CD4-positive, alpha-beta T cell (primary cell): ENCODE measurements at regions not wholly inside any gene's neighbourhood (a gene's known extent, or its start where the extent isn't known, plus 50 kb on each side); places are given as distances from the start of the nearest gene placed in this dataset.

Experiments used
- ATAC-seq: fragments of 200-7000 bp; cut with Tn5 transposase; one replicate; pipeline ENCODE4 v1.10.0; 2022; ENCODE audit warnings: mild to moderate bottlenecking; ENCODE audit not compliant: poor library complexity
- CTCF ChIA-PET: fragments of 350-600 bp; sonication (Branson Sonifier 250); formaldehyde crosslinking; loops from one replicate; lab custom pipeline; 2021; ENCODE audit warnings: antibody characterized with exemption, inconsistent platforms; lab: Charles Lee
- POLR2A ChIA-PET: fragments of 350-600 bp; sonication (Branson Sonifier 250); formaldehyde crosslinking; loops from one replicate; lab custom pipeline; 2021; ENCODE audit warnings: antibody characterized with exemption, inconsistent platforms; lab: Charles Lee
- DNase-seq, 14 experiments: peaks; one replicate each; pipeline ENCODE4 v3.0.0-alpha.2; 2013 to 2020; ENCODE audit warnings: mixed read lengths in 2 of 14
- H3K27ac ChIP-seq, 2 donors: one replicate each; pipeline versions ENCODE4 v1.5.1 to v1.7.0; 2013; ENCODE audit warnings: low read length in 2 of 2, low read depth in 1 of 2, mild to moderate bottlenecking in 1 of 2
- H3K27me3 ChIP-seq, 2 experiments: 1 replicate in 1 of 2; 2 replicates in 1 of 2; pipeline versions ENCODE4 v1.6.1 to v1.7.0; 2013; ENCODE audit warnings: low read length in 2 of 2, control low read depth in 1 of 2, mild to moderate bottlenecking in 1 of 2, moderate library complexity in 1 of 2; ENCODE audit not compliant: insufficient read depth in 2 of 2, control insufficient read depth in 1 of 2
- H3K36me3 ChIP-seq: one replicate; pipeline ENCODE4 v1.6.1; 2013; ENCODE audit warnings: low read length, control low read depth; ENCODE audit not compliant: insufficient read depth
- H3K4me1 ChIP-seq: one replicate; pipeline ENCODE4 v1.6.1; 2013; ENCODE audit warnings: low read length, control low read depth; ENCODE audit not compliant: insufficient read depth
- H3K4me3 ChIP-seq: one replicate; pipeline ENCODE4 v1.5.1; 2013; ENCODE audit warnings: mild to moderate bottlenecking, low read length, moderate library complexity
- H3K9me3 ChIP-seq, 2 experiments: 1 replicate in 1 of 2; 2 replicates in 1 of 2; pipeline versions ENCODE4 v1.6.1 to v1.7.0; 2013; ENCODE audit warnings: low read length in 2 of 2, mild to moderate bottlenecking in 2 of 2, control low read depth in 1 of 2, moderate library complexity in 1 of 2; ENCODE audit not compliant: control insufficient read depth in 1 of 2, insufficient read depth in 1 of 2
- H3K27ac Mint-ChIP-seq: one replicate; pipeline ENCODE4 v1.8.0; 2020; ENCODE audit warnings: mixed read lengths
- H3K27me3 Mint-ChIP-seq: one replicate; pipeline ENCODE4 v1.8.0; 2021; ENCODE audit warnings: mixed read lengths
- H3K36me3 Mint-ChIP-seq: one replicate; pipeline ENCODE4 v1.8.0; 2021; ENCODE audit warnings: low read depth, mixed read lengths
- H3K4me1 Mint-ChIP-seq: one replicate; pipeline ENCODE4 v1.8.0; 2021; ENCODE audit warnings: low read depth, mixed read lengths
- H3K4me3 Mint-ChIP-seq: one replicate; pipeline ENCODE4 v1.8.0; 2020; ENCODE audit warnings: mild to moderate bottlenecking, mixed read lengths
- H3K9me3 Mint-ChIP-seq: one replicate; pipeline ENCODE4 v1.8.0; 2020; ENCODE audit warnings: mixed read lengths
- CTCF ChIP-seq: fragments of 200-600 bp; IDR thresholded peaks from one replicate; pipeline ENCODE4 v1.8.0; 2022; ENCODE audit warnings: antibody characterized with exemption, mild to moderate bottlenecking
- intact Hi-C, 2 experiments: fragments of 100-400 bp; cut with DNase I in 1 of 2; cut with micrococcal nuclease in 1 of 2; formaldehyde crosslinking; loops; one replicate each; pipeline versions ENCODE4 v1.15.1 to v1.9.0; 2023 to 2025; cut with DNase I, micrococcal nuclease

- Mint-ChIP-seq H3K9me3 (peaks cover 7% of the 10 kb centered on the region), H3K36me3 (no peaks in the 10 kb centered on the region), H3K4me3 (peak overlapping the region; percentile 36), H3K27ac (peak overlapping the region; percentile 89), H3K4me1 (peaks cover 40% of the 10 kb centered on the region), H3K27me3 (no peaks in the 10 kb centered on the region)
- no peak overlapping the region for H3K4me3 ChIP-seq
- intact Hi-C loops = no loop called here
- H3K27me3 ChIP-seq = no peaks in the 10 kb centered on the region
- ATAC-seq = peak; percentile 85
- TF ChIP-seq CTCF = no peak
- peaks cover 0 to 27% of the 10 kb centered on the region in 2 experiments for H3K9me3 ChIP-seq
- H3K4me1 ChIP-seq = peaks cover 42% of the 10 kb centered on the region
- ChIA-PET CTCF (no interaction called here), POLR2A (interaction anchor here (0.6 to 1.7 kb wide), 7 partner anchors 12 to 934 kb away, joined by 3 to 8 read pairs (median 3); no protein-coding TSS in a partner anchor)
- no peaks in the 10 kb centered on the region for H3K36me3 ChIP-seq
- DNase-seq = peak in 13 of 14 experiments; percentile 11 to 90 (median 58)
- H3K27ac ChIP-seq = peak overlapping the region; percentile 66 to 86
These were observed 136.5 kb upstream of the MYL2 start for GRCh38 chr12:111056618-111057521.

GRCh38 chr12:111055181-111055880 is 135.0 kb upstream of the MYL2 start:
- Histone ChIP-seq H3K4me1 (peaks cover 42% of the 10 kb centered on the region), H3K4me3 (no peak overlapping the region), H3K36me3 (no peaks in the 10 kb centered on the region), H3K9me3 (peaks cover 0 to 27% of the 10 kb centered on the region in 2 experiments), H3K27me3 (no peaks in the 10 kb centered on the region), H3K27ac (peak overlapping the region in 1 of 2 donors; percentile 86)
- POLR2A ChIA-PET = interaction anchor here (1.1 kb wide), 1 partner anchor 38 kb away, joined by 3 read pairs; no protein-coding TSS in a partner anchor
- CTCF ChIA-PET = no interaction called here
- H3K27ac Mint-ChIP-seq = peak overlapping the region; percentile 89
- H3K4me1 Mint-ChIP-seq = peaks cover 37% of the 10 kb centered on the region
- peaks cover 7% of the 10 kb centered on the region for H3K9me3 Mint-ChIP-seq
- no peak for DNase-seq
- no peaks in the 10 kb centered on the region for H3K27me3 Mint-ChIP-seq
- H3K36me3 Mint-ChIP-seq = no peaks in the 10 kb centered on the region
- no peak for ATAC-seq
- intact Hi-C loops = no loop called here
- no peak overlapping the region for H3K4me3 Mint-ChIP-seq
- no peak for TF ChIP-seq CTCF

- no peaks in the 10 kb centered on the region for H3K27me3 Mint-ChIP-seq
- DNase-seq = no peak
These were observed 128.6 kb upstream of the MYL2 start for GRCh38 chr12:111048991-111049390.

More at GRCh38 chr12:111048991-111049390, 128.6 kb upstream of the MYL2 start:
- Histone ChIP-seq H3K4me3 (no peak overlapping the region), H3K9me3 (peaks cover 0 to 10% of the 10 kb centered on the region in 2 experiments), H3K27me3 (no peaks in the 10 kb centered on the region), H3K36me3 (no peaks in the 10 kb centered on the region), H3K4me1 (no peaks in the 10 kb centered on the region), H3K27ac (no peak overlapping the region)
- H3K4me3 Mint-ChIP-seq = no peak overlapping the region
- ChIA-PET POLR2A (no interaction called here), CTCF (no interaction called here)
- TF ChIP-seq CTCF = no peak
- intact Hi-C loops = no loop called here
- no peaks in the 10 kb centered on the region for H3K9me3 Mint-ChIP-seq
- H3K4me1 Mint-ChIP-seq = no peaks in the 10 kb centered on the region
- ATAC-seq = no peak
- no peak overlapping the region for H3K27ac Mint-ChIP-seq
- H3K36me3 Mint-ChIP-seq = no peaks in the 10 kb centered on the region
